MM.1S (cell line): ENCODE measurements at regions not wholly inside any gene's neighbourhood (a gene's known extent, or its start where the extent isn't known, plus 50 kb on each side); places are given as distances from the start of the nearest gene placed in this dataset.

ENCODE experiments used
- DNase-seq: peaks from one replicate; pipeline ENCODE4 v3.0.0-alpha.2; 2015
- H2AFZ ChIP-seq: fragments of 300-600 bp; sonication (generic); 2 replicates; pipeline ENCODE4 v1.6.0; 2016; ENCODE audit warnings: antibody characterized with exemption, low read length
- H3F3A ChIP-seq: fragments of 300-600 bp; sonication (generic); 2 replicates; pipeline ENCODE4 v1.6.1; 2016; ENCODE audit warnings: mild to moderate bottlenecking, antibody characterized with exemption, low read length, moderate library complexity, mixed read lengths; ENCODE audit not compliant: insufficient read depth
- H3K27ac ChIP-seq: fragments of 300-600 bp; sonication (generic); 2 replicates; pipeline ENCODE4 v1.5.1; 2016; ENCODE audit warnings: mild to moderate bottlenecking, low read length
- H3K27me3 ChIP-seq: fragments of 300-600 bp; sonication (generic); replicated peaks from 2 replicates; pipeline ENCODE4 v1.6.0; 2016; ENCODE audit warnings: low read length; ENCODE audit not compliant: insufficient read depth
- H3K36me3 ChIP-seq: fragments of 300-600 bp; sonication (generic); replicated peaks from 2 replicates; pipeline ENCODE4 v1.6.1; 2016; ENCODE audit warnings: mild to moderate bottlenecking, low read length, mixed read lengths; ENCODE audit not compliant: insufficient read depth
- H3K4me1 ChIP-seq: fragments of 300-600 bp; sonication (generic); 2 replicates; pipeline ENCODE4 v1.6.1; 2016; ENCODE audit warnings: low read length, mixed read lengths
- H3K4me2 ChIP-seq: fragments of 300-600 bp; sonication (generic); 2 replicates; pipeline ENCODE4 v1.6.0; 2016; ENCODE audit warnings: low read depth, low read length
- H3K4me3 ChIP-seq: fragments of 300-600 bp; sonication (generic); 2 replicates; pipeline ENCODE4 v1.5.1; 2016; ENCODE audit warnings: low read length, mixed read lengths
- H3K79me2 ChIP-seq: fragments of 300-600 bp; sonication (generic); 2 replicates; pipeline ENCODE4 v1.6.1; 2016; ENCODE audit warnings: mixed run types, low read length, mixed read lengths
- H3K9ac ChIP-seq: fragments of 300-600 bp; sonication (generic); 2 replicates; pipeline ENCODE4 v1.6.1; 2016; ENCODE audit warnings: low read length, mixed read lengths
- H3K9me2 ChIP-seq: fragments of 300-600 bp; sonication (generic); replicated peaks from 2 replicates; pipeline ENCODE4 v1.6.1; 2016; ENCODE audit warnings: mild to moderate bottlenecking, low read length, mixed read lengths; ENCODE audit not compliant: insufficient read depth
- H3K9me3 ChIP-seq: fragments of 300-600 bp; sonication (generic); replicated peaks from 2 replicates; pipeline ENCODE4 v1.6.1; 2016; ENCODE audit warnings: mild to moderate bottlenecking, low read length, mixed read lengths; ENCODE audit not compliant: insufficient read depth
- H4K20me1 ChIP-seq: fragments of 300-600 bp; sonication (generic); 2 replicates; pipeline ENCODE4 v1.6.1; 2016; ENCODE audit warnings: mild to moderate bottlenecking, low read length, moderate library complexity, mixed read lengths; ENCODE audit not compliant: insufficient read depth
- EZH2 ChIP-seq: fragments of 300-600 bp; sonication (generic); optimal IDR thresholded peaks from 2 replicates; pipeline ENCODE3; 2017; ENCODE audit warnings: low read depth, mild to moderate bottlenecking, antibody characterized with exemption, low read length, mixed read lengths
- EZH2phosphoT487 ChIP-seq: fragments of 300-600 bp; sonication (generic); IDR thresholded peaks from 2 replicates; pipeline ENCODE4 v1.6.1; 2018; ENCODE audit warnings: antibody characterized with exemption, low read length
- TF ChIP-seq, protein P1 (sequence below): fragments of 300-600 bp; sonication (generic); IDR thresholded peaks from 2 replicates; pipeline ENCODE4 v1.5.1; 2016; ENCODE audit warnings: antibody characterized with exemption, low read length, mixed read lengths

DNA sequence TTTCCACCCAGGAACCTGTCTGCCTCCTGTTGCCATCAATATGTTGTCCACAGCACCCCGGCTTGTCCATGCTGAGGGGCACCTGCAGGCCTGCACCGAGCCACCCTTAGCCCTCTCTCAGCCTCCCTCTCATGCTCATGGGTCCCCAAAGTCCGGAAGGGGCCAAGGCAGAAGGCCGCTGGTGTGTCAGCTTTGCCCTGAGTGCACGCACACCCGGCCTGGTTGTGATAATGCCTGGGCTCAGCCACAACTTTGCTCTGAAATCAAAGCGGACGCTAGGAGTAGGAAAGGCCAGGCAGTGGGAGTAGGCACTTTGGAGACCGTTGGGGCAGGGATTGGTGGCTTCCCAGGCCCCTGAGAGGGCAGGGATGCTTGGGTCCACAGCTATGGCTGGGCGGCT lies 201.8 kb upstream of the NUDT12 start:
- no peaks in the 10 kb centered on the region for H3K9me3 ChIP-seq
- H3K79me2 ChIP-seq, result no peaks in the 10 kb centered on the region
- H3K36me3 ChIP-seq, result no peaks in the 10 kb centered on the region
- no peak overlapping the region for H3K4me3 ChIP-seq
- H2AFZ ChIP-seq, result no peak overlapping the region
- no peaks in the 10 kb centered on the region for H3K27me3 ChIP-seq
- H3K27ac ChIP-seq, result no peak overlapping the region
- H3K4me2 ChIP-seq, result no peak overlapping the region
- no peaks in the 10 kb centered on the region for H3F3A ChIP-seq
- no peaks in the 10 kb centered on the region for H3K4me1 ChIP-seq
- TF ChIP-seq EZH2phosphoT487 (no peak), EZH2 (no peak)
- TF ChIP-seq, protein P1, sequence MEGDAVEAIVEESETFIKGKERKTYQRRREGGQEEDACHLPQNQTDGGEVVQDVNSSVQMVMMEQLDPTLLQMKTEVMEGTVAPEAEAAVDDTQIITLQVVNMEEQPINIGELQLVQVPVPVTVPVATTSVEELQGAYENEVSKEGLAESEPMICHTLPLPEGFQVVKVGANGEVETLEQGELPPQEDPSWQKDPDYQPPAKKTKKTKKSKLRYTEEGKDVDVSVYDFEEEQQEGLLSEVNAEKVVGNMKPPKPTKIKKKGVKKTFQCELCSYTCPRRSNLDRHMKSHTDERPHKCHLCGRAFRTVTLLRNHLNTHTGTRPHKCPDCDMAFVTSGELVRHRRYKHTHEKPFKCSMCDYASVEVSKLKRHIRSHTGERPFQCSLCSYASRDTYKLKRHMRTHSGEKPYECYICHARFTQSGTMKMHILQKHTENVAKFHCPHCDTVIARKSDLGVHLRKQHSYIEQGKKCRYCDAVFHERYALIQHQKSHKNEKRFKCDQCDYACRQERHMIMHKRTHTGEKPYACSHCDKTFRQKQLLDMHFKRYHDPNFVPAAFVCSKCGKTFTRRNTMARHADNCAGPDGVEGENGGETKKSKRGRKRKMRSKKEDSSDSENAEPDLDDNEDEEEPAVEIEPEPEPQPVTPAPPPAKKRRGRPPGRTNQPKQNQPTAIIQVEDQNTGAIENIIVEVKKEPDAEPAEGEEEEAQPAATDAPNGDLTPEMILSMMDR, result no peak
- no peaks in the 10 kb centered on the region for H4K20me1 ChIP-seq
- no peak overlapping the region for H3K9ac ChIP-seq
- no peaks in the 10 kb centered on the region for H3K9me2 ChIP-seq
- no peak for DNase-seq

DNA sequence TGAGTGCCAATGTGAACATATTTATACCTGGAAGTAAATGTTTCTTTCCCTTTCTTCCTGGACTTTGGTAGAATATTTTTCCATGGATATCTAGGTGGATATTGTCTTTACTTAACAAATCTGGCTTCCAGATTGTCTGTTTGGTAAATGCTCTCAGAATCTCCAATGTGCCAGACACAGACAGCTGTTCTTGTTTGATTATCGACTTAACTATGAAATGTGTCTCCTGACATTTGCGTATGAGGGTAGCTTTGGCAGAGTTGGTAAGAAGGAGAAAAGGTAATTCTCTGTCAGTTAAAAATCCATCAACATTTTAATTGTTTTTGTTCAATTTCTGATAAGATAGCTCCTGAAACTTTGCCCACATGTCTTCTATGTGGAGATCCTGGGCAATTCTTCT lies 196.4 kb upstream of the NUDT12 start:
- Histone ChIP-seq H4K20me1 (no peaks in the 10 kb centered on the region), H3K27me3 (no peaks in the 10 kb centered on the region), H3K27ac (no peak overlapping the region), H3K9me2 (no peaks in the 10 kb centered on the region), H3K9ac (no peak overlapping the region), H3K79me2 (no peaks in the 10 kb centered on the region), H3F3A (no peaks in the 10 kb centered on the region), H3K9me3 (no peaks in the 10 kb centered on the region), H2AFZ (no peak overlapping the region), H3K4me3 (no peak overlapping the region), H3K4me1 (no peaks in the 10 kb centered on the region), H3K36me3 (no peaks in the 10 kb centered on the region), H3K4me2 (no peak overlapping the region)
- DNase-seq, result no peak
- no peak for TF ChIP-seq EZH2
- no peak for TF ChIP-seq EZH2phosphoT487
- TF ChIP-seq, protein P1, result no peak

DNA sequence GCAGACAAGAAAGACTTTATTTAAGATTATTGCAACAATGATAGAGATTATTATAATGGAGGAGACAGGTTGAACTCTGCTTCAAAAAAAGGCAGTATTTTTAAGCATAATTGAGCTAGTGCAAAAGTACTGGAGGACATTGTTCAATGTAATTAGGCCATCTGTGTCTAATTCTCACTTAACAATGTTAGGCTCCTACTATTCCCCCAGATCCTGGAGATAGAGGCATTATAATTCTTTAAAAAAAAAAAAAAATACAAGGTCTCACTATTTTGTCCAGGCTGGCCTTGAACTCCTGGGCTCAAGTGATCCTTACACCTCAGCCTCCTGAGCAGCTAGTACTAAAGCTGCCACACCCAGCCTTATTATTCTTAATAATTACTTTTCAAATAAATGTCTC lies 193.4 kb upstream of the NUDT12 start:
- no peaks in the 10 kb centered on the region for H3K4me1 ChIP-seq
- H3K36me3 ChIP-seq, result no peaks in the 10 kb centered on the region
- no peak for DNase-seq
- no peaks in the 10 kb centered on the region for H4K20me1 ChIP-seq
- no peaks in the 10 kb centered on the region for H3K79me2 ChIP-seq
- H3K4me2 ChIP-seq, result no peak overlapping the region
- no peak overlapping the region for H3K4me3 ChIP-seq
- no peaks in the 10 kb centered on the region for H3K9me3 ChIP-seq
- no peak overlapping the region for H3K27ac ChIP-seq
- H3K9me2 ChIP-seq, result no peaks in the 10 kb centered on the region
- H3K27me3 ChIP-seq, result no peaks in the 10 kb centered on the region
- H2AFZ ChIP-seq, result no peak overlapping the region
- H3K9ac ChIP-seq, result no peak overlapping the region
- TF ChIP-seq EZH2phosphoT487 (no peak), EZH2 (no peak)
- TF ChIP-seq, protein P1, result no peak
- no peaks in the 10 kb centered on the region for H3F3A ChIP-seq
